ENCODE measurements at regions not wholly inside any gene's neighbourhood (a gene's known extent, or its start where the extent isn't known, plus 50 kb on each side); places are given as distances from the start of the nearest gene placed in this dataset.

- ATAC-seq (no peak), DNase-seq (ENCODE audit: low spot score) (no peak)
- H3K27me3 Mint-ChIP-seq (ENCODE audit: low read depth): no peaks in the 10 kb centered on the region; the same call in 1 of the 2 replicates
- H3K27ac Mint-ChIP-seq: no peak overlapping the region
- H3K36me3 Mint-ChIP-seq: peaks cover 35% of the 10 kb centered on the region
- POLR2A ChIA-PET: no interaction called here
- CTCF ChIA-PET: no interaction called here
- no peak for TF ChIP-seq ATF1 (CRISPR knock-in tag; IDR thresholded peaks at IDR 0.05)
- no peak for TF ChIP-seq TP53 (CRISPR knock-in tag; IDR thresholded peaks at IDR 0.05)
- no peak for TF ChIP-seq JAZF1 (CRISPR knock-in tag; IDR thresholded peaks at IDR 0.05)
- no peak for TF ChIP-seq NR1H2 (CRISPR knock-in tag; IDR thresholded peaks at IDR 0.05)
- TF ChIP-seq JUN (CRISPR knock-in tag; IDR thresholded peaks at IDR 0.05): no peak
- no peak for TF ChIP-seq MXD4 (CRISPR knock-in tag; IDR thresholded peaks at IDR 0.05; ENCODE audit: borderline replicate concordance)
- no peak for TF ChIP-seq MYBL2 (CRISPR knock-in tag; IDR thresholded peaks at IDR 0.05)
- no peak for TF ChIP-seq SMAD4 (CRISPR knock-in tag; IDR thresholded peaks at IDR 0.05)
- no peak for TF ChIP-seq SOX15 (CRISPR knock-in tag; IDR thresholded peaks at IDR 0.05)
- no peak for TF ChIP-seq FOXP1 (CRISPR knock-in tag; IDR thresholded peaks at IDR 0.05; ENCODE audit: borderline replicate concordance)
- peaks cover 51% of the 10 kb centered on the region for H3K4me1 Mint-ChIP-seq
- H3K9me3 Mint-ChIP-seq: peaks cover 39% of the 10 kb centered on the region
- no peak overlapping the region for H3K4me3 Mint-ChIP-seq
Measured at GRCh38 chr4:86446996-86447395, 87.1 kb upstream of the MAPK10 start.

- no peak for TF ChIP-seq USF2 (CRISPR knock-in tag; IDR thresholded peaks at IDR 0.05)
- no peak for TF ChIP-seq ATF3 (CRISPR knock-in tag; conservative IDR thresholded peaks at IDR 0.05)
- TF ChIP-seq USF1 (CRISPR knock-in tag; IDR thresholded peaks at IDR 0.05): no peak
- TF ChIP-seq SMAD4 (CRISPR knock-in tag; IDR thresholded peaks at IDR 0.05): no peak
- no peak for TF ChIP-seq FOXP1 (CRISPR knock-in tag; IDR thresholded peaks at IDR 0.05; ENCODE audit: borderline replicate concordance)
- no peak for TF ChIP-seq E2F4 (CRISPR knock-in tag; IDR thresholded peaks at IDR 0.05; ENCODE audit: borderline replicate concordance, low read depth)
- no peak for TF ChIP-seq CDX4 (CRISPR knock-in tag; IDR thresholded peaks at IDR 0.05; ENCODE audit: borderline replicate concordance)
- TF ChIP-seq PREB (CRISPR knock-in tag; IDR thresholded peaks at IDR 0.05; ENCODE audit: borderline replicate concordance): no peak
- TF ChIP-seq ERG (CRISPR knock-in tag; IDR thresholded peaks at IDR 0.05): no peak
- TF ChIP-seq CREM (CRISPR knock-in tag; IDR thresholded peaks at IDR 0.05): no peak
- TF ChIP-seq RORB (CRISPR knock-in tag; IDR thresholded peaks at IDR 0.05): no peak
- no peak for TF ChIP-seq JAZF1 (CRISPR knock-in tag; IDR thresholded peaks at IDR 0.05)
- TF ChIP-seq AFF4 (CRISPR knock-in tag; IDR thresholded peaks at IDR 0.05; ENCODE audit: borderline replicate concordance): no peak
- no peak for TF ChIP-seq ATF2 (CRISPR knock-in tag; IDR thresholded peaks at IDR 0.05; ENCODE audit: borderline replicate concordance, low read depth)
- no peak for TF ChIP-seq IRF1 (CRISPR knock-in tag; IDR thresholded peaks at IDR 0.05)
- no peak for TF ChIP-seq ZBTB21 (CRISPR knock-in tag; IDR thresholded peaks at IDR 0.05; ENCODE audit: borderline replicate concordance)
- Mint-ChIP-seq H3K27ac (no peak overlapping the region; the same call in 1 of the 2 replicates), H3K36me3 (peaks cover 29% of the 10 kb centered on the region), H3K27me3 (ENCODE audit: low read depth) (no peaks in the 10 kb centered on the region; the same call in 1 of the 2 replicates), H3K4me3 (no peak overlapping the region), H3K4me1 (peaks cover 51% of the 10 kb centered on the region), H3K9me3 (peaks cover 35% of the 10 kb centered on the region)
- ChIA-PET CTCF (no interaction called here), POLR2A (no interaction called here)
- ATAC-seq (no peak), DNase-seq (ENCODE audit: low spot score) (no peak)
Measured at GRCh38 chr4:86448871-86449270, 89.0 kb upstream of the MAPK10 start.
